WTC11 (cell line): ENCODE measurements at regions not wholly inside any gene's neighbourhood (a gene's known extent, or its start where the extent isn't known, plus 50 kb on each side); places are given as distances from the start of the nearest gene placed in this dataset.

Source experiments
- ATAC-seq: fragments of 200-7000 bp; cut with Tn5 transposase; 2 replicates; pipeline ENCODE4 v1.10.0; 2021; ENCODE audit warnings: mild to moderate bottlenecking, moderate library complexity
- CTCF ChIA-PET: fragments of 300-600 bp; sonication (Branson Sonifier 250); formaldehyde crosslinking; loops from one replicate; lab custom pipeline; 2021; ENCODE audit warnings: antibody characterized with exemption; lab: Charles Lee
- POLR2A ChIA-PET: fragments of 350-600 bp; sonication (Branson Sonifier 250); formaldehyde crosslinking; loops from one replicate; lab custom pipeline; 2021; ENCODE audit warnings: antibody characterized with exemption; lab: Charles Lee
- DNase-seq: peaks from one replicate; pipeline ENCODE4 v3.0.0; 2021; ENCODE audit warnings: low spot score
- H3K27ac Mint-ChIP-seq: 2 replicates; pipeline ENCODE4 v1.8.0; 2021; ENCODE audit warnings: mixed read lengths
- H3K27me3 Mint-ChIP-seq: 2 replicates; pipeline ENCODE4 v1.8.0; 2021; ENCODE audit warnings: low read depth, mild to moderate bottlenecking, moderate library complexity, mixed read lengths
- H3K36me3 Mint-ChIP-seq: 2 replicates; pipeline ENCODE4 v1.8.0; 2021; ENCODE audit warnings: mixed read lengths
- H3K4me1 Mint-ChIP-seq: 2 replicates; pipeline ENCODE4 v1.8.0; 2022; ENCODE audit warnings: mixed read lengths
- H3K4me3 Mint-ChIP-seq: 2 replicates; pipeline ENCODE4 v1.8.0; 2021; ENCODE audit warnings: mild to moderate bottlenecking, moderate library complexity, mixed read lengths
- H3K9me3 Mint-ChIP-seq: 2 replicates; pipeline ENCODE4 v1.8.0; 2021; ENCODE audit warnings: mixed read lengths
- AR ChIP-seq: fragments of 250-450 bp; sonication (Bioruptor Pico); IDR thresholded peaks from 2 replicates; pipeline ENCODE4 v1.9.0; 2021; ENCODE audit warnings: mild to moderate bottlenecking
- ATF6 ChIP-seq: sonication (generic); formaldehyde crosslinking; IDR thresholded peaks from 2 replicates; pipeline ENCODE4 v1.8.1; 2023; ENCODE audit warnings: mild to moderate bottlenecking, missing genetic modification reagents
- CBFB ChIP-seq: sonication (generic); formaldehyde crosslinking; IDR thresholded peaks from 2 replicates; pipeline ENCODE4 v1.8.1; 2022; ENCODE audit warnings: mild to moderate bottlenecking, low read depth, missing genetic modification reagents
- CREB1 ChIP-seq: sonication (generic); formaldehyde crosslinking; IDR thresholded peaks from 2 replicates; pipeline ENCODE4 v1.8.0; 2023; ENCODE audit warnings: mild to moderate bottlenecking, missing genetic modification reagents
- CTCF ChIP-seq: fragments of 200-600 bp; IDR thresholded peaks from 2 replicates; pipeline ENCODE4 v1.8.0; 2022; ENCODE audit warnings: antibody characterized with exemption
- ELF4 ChIP-seq: sonication (generic); formaldehyde crosslinking; IDR thresholded peaks from 2 replicates; pipeline ENCODE4 v1.8.1; 2022; ENCODE audit warnings: low read depth, mild to moderate bottlenecking, moderate library complexity, missing genetic modification reagents
- MXD4 ChIP-seq: fragments of 250-450 bp; sonication (Bioruptor Pico); IDR thresholded peaks from 2 replicates; pipeline ENCODE4 v1.8.0; 2021; ENCODE audit warnings: mild to moderate bottlenecking, moderate library complexity, borderline replicate concordance
- NR2C2 ChIP-seq: sonication (generic); formaldehyde crosslinking; IDR thresholded peaks from 2 replicates; pipeline ENCODE4 v1.8.0; 2022; ENCODE audit warnings: mild to moderate bottlenecking, missing genetic modification reagents
- RELA ChIP-seq: sonication (generic); formaldehyde crosslinking; IDR thresholded peaks from 2 replicates; pipeline ENCODE4 v1.8.1; 2022; ENCODE audit warnings: missing genetic modification reagents, mild to moderate bottlenecking, borderline replicate concordance
- SOX15 ChIP-seq: fragments of 250-450 bp; sonication (Bioruptor Pico); IDR thresholded peaks from 2 replicates; pipeline ENCODE4 v1.9.0; 2021; ENCODE audit warnings: mild to moderate bottlenecking
- ZBTB21 ChIP-seq: sonication (generic); formaldehyde crosslinking; IDR thresholded peaks from 2 replicates; pipeline ENCODE4 v1.8.1; 2023; ENCODE audit warnings: mild to moderate bottlenecking, missing genetic modification reagents, borderline replicate concordance
- ZBTB43 ChIP-seq: sonication (generic); formaldehyde crosslinking; IDR thresholded peaks from 2 replicates; pipeline ENCODE4 v1.8.1; 2023; ENCODE audit warnings: mild to moderate bottlenecking, missing genetic modification reagents
- ZNF263 ChIP-seq: sonication (generic); formaldehyde crosslinking; IDR thresholded peaks from 2 replicates; pipeline ENCODE4 v1.8.1; 2022; ENCODE audit warnings: low read depth, mild to moderate bottlenecking, moderate library complexity, missing genetic modification reagents

GRCh38 chr9:27784847-27785713, 211.8 kb upstream of the C9orf72 start:
- no peak overlapping the region for H3K27ac Mint-ChIP-seq

GRCh38 chr9:27785714-27786100, 212.4 kb upstream of the C9orf72 start:
- no peak for ATAC-seq
- POLR2A ChIA-PET = no interaction called here
- DNase-seq = no peak
- CTCF ChIA-PET = no interaction called here
- Mint-ChIP-seq H3K4me1 (no peaks in the 10 kb centered on the region), H3K4me3 (no peak overlapping the region), H3K9me3 (peaks cover 63% of the 10 kb centered on the region), H3K36me3 (peaks cover 37% of the 10 kb centered on the region), H3K27me3 (no peaks in the 10 kb centered on the region), H3K27ac (no peak overlapping the region)
- TF ChIP-seq MXD4 (CRISPR knock-in tag) (no peak), NR2C2 (CRISPR knock-in tag) (no peak)

More at GRCh38 chr9:27784847-27785713, 211.8 kb upstream of the C9orf72 start:
- CTCF ChIA-PET = no interaction called here
- H3K27me3 Mint-ChIP-seq = no peaks in the 10 kb centered on the region
- no peak for DNase-seq
- TF ChIP-seq ATF6 (CRISPR knock-in tag) = no peak
- no peak for TF ChIP-seq AR (CRISPR knock-in tag)
- TF ChIP-seq CBFB = no peak
- TF ChIP-seq RELA (CRISPR knock-in tag) = no peak
- no peak for TF ChIP-seq ZBTB21
- TF ChIP-seq ZBTB43 = no peak
- TF ChIP-seq ELF4 = no peak
- no peak for TF ChIP-seq SOX15
- POLR2A ChIA-PET = no interaction called here
- ATAC-seq = no peak
- peaks cover 33% of the 10 kb centered on the region for H3K36me3 Mint-ChIP-seq
- H3K4me3 Mint-ChIP-seq = no peak overlapping the region
- no peaks in the 10 kb centered on the region for H3K4me1 Mint-ChIP-seq
- H3K9me3 Mint-ChIP-seq = peaks cover 58% of the 10 kb centered on the region

GRCh38 chr9:27787891-27788290, 214.6 kb upstream of the C9orf72 start:
- POLR2A ChIA-PET = no interaction called here
- peak; percentile 34; the same call in 1 of the 2 replicates for TF ChIP-seq CTCF
- no peak for TF ChIP-seq CREB1
- no peak for TF ChIP-seq ZNF263 (CRISPR knock-in tag)
- Mint-ChIP-seq H3K9me3 (peaks cover 60% of the 10 kb centered on the region), H3K36me3 (peaks cover 34% of the 10 kb centered on the region), H3K27me3 (no peaks in the 10 kb centered on the region), H3K27ac (no peak overlapping the region), H3K4me1 (no peaks in the 10 kb centered on the region), H3K4me3 (no peak overlapping the region)
- ATAC-seq (peak; percentile 92), DNase-seq (peak; percentile 26)
- CTCF ChIA-PET = interaction anchor here (0.6 to 1.7 kb wide), 17 partner anchors 9 to 285 kb away, joined by 3 to 12 read pairs (median 4); no protein-coding TSS in a partner anchor
